Right cardiac atrium (tissue), 5 donors: ENCODE measurements at regions not wholly inside any gene's neighbourhood (a gene's known extent, or its start where the extent isn't known, plus 50 kb on each side); places are given as distances from the start of the nearest gene placed in this dataset.
A peak's percentile ranks its signal among the peaks of the same experiment; 100 is the strongest.

ENCODE experiments used
- ATAC-seq, 2 donors: fragments of 200-7000 bp; cut with Tn5 transposase; one replicate each; pipeline versions ENCODE4 v1.8.0 to v1.9.1; 2020; ENCODE audit warnings: moderate library complexity in 2 of 2, mild to moderate bottlenecking in 1 of 2
- DNase-seq, 3 donors: peaks; one replicate each; pipeline ENCODE4 v3.0.0-alpha.2; 2020
- H3K27ac ChIP-seq: one replicate; pipeline ENCODE4 v1.5.1; 2013; ENCODE audit warnings: mild to moderate bottlenecking, low read length, control low read depth, moderate library complexity
- H3K27me3 ChIP-seq: one replicate; pipeline ENCODE4 v1.6.1; 2013; ENCODE audit not compliant: control insufficient read depth, insufficient read depth
- H3K4me1 ChIP-seq: one replicate; pipeline ENCODE4 v1.6.1; 2013; ENCODE audit warnings: low read length; ENCODE audit not compliant: control insufficient read depth, insufficient read depth
- H3K4me3 ChIP-seq: one replicate; pipeline ENCODE4 v1.5.1; 2013; ENCODE audit warnings: low read length, control low read depth
- H3K9me3 ChIP-seq: one replicate; pipeline ENCODE4 v1.6.1; 2013; ENCODE audit warnings: low read length; ENCODE audit not compliant: control insufficient read depth
- WGBS: extraction: QIAGEN DNeasy Blood & Tissue Kit; methylation state at CpG from one replicate; pipeline ENCODE4 v1.1.7; 2013; 5-methylcytosine and 5-hydroxymethylcytosine counted together
- intact Hi-C, 4 donors: fragments of 100-400 bp; cut with DNase I; formaldehyde crosslinking; loops; one replicate each; pipeline versions ENCODE4 v1.11.0 to v1.14.0; 2022 to 2023
- donor health status: healthy with polysubstance abuse.
- donor health status: DM: no; HTN: yes; CAD: no.
- donor health status: DM: no; HTN: no; CAD: no.
- donor health status: DM: no; HTN: yes; CAD: no; lungs with severe emphysema.
- donor health status: DM: yes; HTN: yes; CAD: no.

DNA sequence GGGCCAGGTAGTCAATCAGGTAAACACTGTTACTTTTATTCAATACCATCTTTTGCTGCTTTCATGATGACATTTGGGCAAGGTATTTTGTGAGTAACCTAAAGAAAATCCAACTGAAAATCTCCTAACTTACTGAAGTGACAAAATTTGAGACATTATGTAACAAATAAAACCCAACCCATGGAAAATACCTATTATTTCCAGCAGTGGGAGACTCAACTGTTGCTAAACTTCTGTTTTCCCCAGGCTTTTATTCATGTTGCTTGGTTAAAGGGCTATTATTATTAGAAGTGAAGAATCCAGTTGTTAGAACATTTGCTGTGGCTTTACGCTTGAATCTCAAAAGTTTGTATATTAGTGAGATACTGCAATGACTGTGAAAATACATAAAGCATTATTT lies 215.9 kb downstream of the MDFIC start:
- no peaks in the 10 kb centered on the region for H3K27me3 ChIP-seq
- no peaks in the 10 kb centered on the region for H3K9me3 ChIP-seq
- no peak for DNase-seq
- intact Hi-C loops = no loop called here
- H3K4me1 ChIP-seq = no peaks in the 10 kb centered on the region
- no peak for ATAC-seq
- no peak overlapping the region for H3K27ac ChIP-seq
- WGBS = 100% methylated on average over 1 of the region's 1 CpG
- H3K4me3 ChIP-seq = no peak overlapping the region

DNA sequence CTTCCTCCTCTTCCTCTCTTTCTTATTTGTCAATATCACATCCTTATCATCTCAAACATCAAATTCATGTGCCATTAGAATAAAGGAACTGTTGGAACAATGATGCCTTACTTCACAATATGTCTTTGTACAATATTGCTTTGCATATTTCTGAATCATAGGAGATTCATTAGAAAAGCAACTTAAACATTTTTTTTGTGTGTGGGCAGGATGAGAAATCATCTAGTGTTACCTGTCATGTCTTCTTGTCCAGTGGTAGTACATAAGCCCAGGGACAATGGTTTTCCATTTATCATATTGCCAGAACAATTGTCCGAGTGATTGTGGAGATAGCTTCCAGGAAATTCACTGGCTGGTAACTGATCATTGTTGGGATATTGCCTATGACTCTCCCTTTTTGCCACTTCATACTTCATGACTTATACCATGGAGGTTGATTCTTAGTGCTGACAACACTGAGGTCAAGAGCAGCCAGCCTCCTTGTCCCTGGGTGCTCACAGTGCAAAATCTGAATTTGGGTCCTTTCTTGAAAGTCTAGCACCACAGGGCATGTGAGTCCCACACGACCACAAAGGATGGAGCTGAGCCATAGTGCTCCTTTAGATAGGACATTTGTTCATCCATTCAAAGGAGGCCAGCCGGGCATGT lies 215.0 kb downstream of the MDFIC start:
- Histone ChIP-seq H3K27me3 (no peaks in the 10 kb centered on the region), H3K4me1 (no peaks in the 10 kb centered on the region), H3K27ac (no peak overlapping the region), H3K9me3 (no peaks in the 10 kb centered on the region), H3K4me3 (no peak overlapping the region)
- DNase-seq (no peak), ATAC-seq (no peak)
- 80% methylated on average over 3 of the region's 3 CpGs for WGBS
- intact Hi-C loops = no loop called here

DNA sequence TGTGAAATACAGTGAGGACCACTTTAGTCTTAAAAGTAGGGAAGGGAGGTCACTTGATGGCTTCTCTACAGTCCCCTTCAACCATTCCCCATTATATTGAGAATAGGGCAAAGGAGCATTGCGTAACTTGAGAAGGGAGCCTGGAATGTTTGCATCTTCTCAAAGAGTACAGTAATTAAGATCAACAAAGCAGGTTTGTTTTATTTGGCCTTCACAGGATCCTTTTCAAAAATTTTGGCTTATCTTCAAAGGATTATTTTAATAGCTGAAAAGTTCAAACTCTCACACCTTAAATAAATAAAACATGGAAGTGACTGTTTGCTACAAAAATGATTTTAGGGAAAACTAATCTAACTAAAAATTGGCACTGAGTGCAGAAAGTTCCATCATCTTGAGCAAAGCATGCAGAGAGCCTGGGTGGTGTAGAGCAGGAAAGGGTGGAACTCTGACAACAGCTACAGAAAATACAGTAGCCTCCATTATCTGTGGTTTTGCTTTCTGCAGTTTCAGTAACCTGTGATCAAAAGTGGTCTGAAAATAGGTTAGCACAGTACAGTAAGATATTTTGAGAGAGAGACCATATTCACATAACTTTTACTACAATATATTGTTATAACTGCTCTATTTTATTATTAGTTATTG lies 214.0 kb downstream of the MDFIC start:
- H3K4me1 ChIP-seq = no peaks in the 10 kb centered on the region
- H3K27me3 ChIP-seq = no peaks in the 10 kb centered on the region
- intact Hi-C loops = no loop called here
- no peak overlapping the region for H3K4me3 ChIP-seq
- no peaks in the 10 kb centered on the region for H3K9me3 ChIP-seq
- H3K27ac ChIP-seq = no peak overlapping the region
- DNase-seq = no peak
- peak in 1 of 2 donors; percentile 92 for ATAC-seq
- WGBS = 84% methylated on average over 1 of the region's 1 CpG

GRCh38 chr7:115135146-115135545 lies 213.3 kb downstream of the MDFIC start:
- Histone ChIP-seq H3K4me1 (no peaks in the 10 kb centered on the region), H3K27me3 (no peaks in the 10 kb centered on the region), H3K27ac (no peak overlapping the region), H3K4me3 (no peak overlapping the region), H3K9me3 (no peaks in the 10 kb centered on the region)
- intact Hi-C loops = no loop called here
- ATAC-seq = peak in 1 of 2 donors; percentile 86
- no peak for DNase-seq
- WGBS = 57% methylated on average over 4 of the region's 4 CpGs

GRCh38 chr7:115133248-115133647 lies 211.4 kb downstream of the MDFIC start:
- Histone ChIP-seq H3K27me3 (no peaks in the 10 kb centered on the region), H3K4me3 (no peak overlapping the region), H3K9me3 (no peaks in the 10 kb centered on the region), H3K4me1 (no peaks in the 10 kb centered on the region), H3K27ac (no peak overlapping the region)
- ATAC-seq (no peak), DNase-seq (no peak)
- 90% methylated on average over 5 of the region's 5 CpGs for WGBS
- intact Hi-C loops = no loop called here

DNA sequence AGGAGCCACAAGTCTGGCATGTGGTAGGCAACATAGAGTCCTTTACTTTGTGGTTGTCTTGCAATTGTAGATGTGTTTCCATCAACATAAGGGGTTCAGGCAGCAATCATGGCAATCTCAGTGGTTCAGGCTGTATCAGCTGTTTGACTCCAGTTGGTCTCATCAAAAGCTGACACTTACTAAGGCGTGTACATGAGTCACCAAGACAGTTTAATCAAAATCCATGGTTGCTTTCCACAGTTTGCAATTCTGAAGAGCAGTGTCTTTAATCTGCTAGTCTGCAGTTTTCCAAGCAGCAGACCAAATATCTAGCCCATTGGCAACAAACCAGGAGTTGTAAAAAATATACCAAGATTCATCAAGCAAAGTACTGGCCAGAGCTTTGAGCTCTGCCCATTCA lies 210.2 kb downstream of the MDFIC start:
- no peaks in the 10 kb centered on the region for H3K4me1 ChIP-seq

GRCh38 chr7:115128154-115128553 lies 206.3 kb downstream of the MDFIC start:
- ATAC-seq = no peak
- intact Hi-C loops = no loop called here
- WGBS = 93% methylated on average over 2 of the region's 2 CpGs
- DNase-seq = no peak
- H3K27me3 ChIP-seq = no peaks in the 10 kb centered on the region
- no peak overlapping the region for H3K27ac ChIP-seq
- H3K4me1 ChIP-seq = no peaks in the 10 kb centered on the region
- H3K9me3 ChIP-seq = no peaks in the 10 kb centered on the region
- no peak overlapping the region for H3K4me3 ChIP-seq

More for the DNA sequence above, 210.2 kb downstream of the MDFIC start:
- Histone ChIP-seq H3K4me3 (no peak overlapping the region), H3K27me3 (no peaks in the 10 kb centered on the region), H3K27ac (no peak overlapping the region), H3K9me3 (no peaks in the 10 kb centered on the region)
- WGBS = 93% methylated on average over 1 of the region's 1 CpG
- no peak for ATAC-seq
- no peak for DNase-seq
- intact Hi-C loops = no loop called here

DNA sequence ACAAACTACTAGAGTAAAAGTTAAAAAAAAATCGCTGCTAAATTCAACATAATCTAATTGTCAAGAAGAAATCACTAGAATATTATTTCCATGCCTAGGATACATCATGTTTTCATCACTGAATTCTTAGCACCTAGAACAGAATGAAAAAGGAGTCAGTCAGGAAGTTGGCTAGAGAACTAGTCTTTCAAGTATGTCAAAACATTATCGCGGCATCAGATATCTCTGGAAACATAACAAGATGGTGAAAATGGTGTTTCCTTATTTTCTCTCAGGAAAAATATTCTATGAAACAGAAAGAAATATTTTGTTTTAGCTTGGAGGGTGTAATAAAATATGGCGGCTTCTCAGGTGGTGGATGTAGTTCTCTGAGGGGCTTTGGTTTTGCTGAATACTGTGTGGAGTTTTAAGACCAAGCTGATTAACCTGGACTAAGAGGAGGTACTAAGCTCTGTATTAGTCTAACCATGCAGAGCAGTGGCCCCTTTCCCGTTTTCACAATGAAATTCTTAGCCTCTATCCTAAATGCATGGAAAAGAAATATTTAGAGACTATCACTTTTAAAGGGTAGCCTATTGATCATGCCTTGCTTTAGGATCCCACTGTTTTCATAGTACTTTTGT lies 205.6 kb downstream of the MDFIC start:
- DNase-seq (no peak), ATAC-seq (no peak)
- H3K27ac ChIP-seq = no peak overlapping the region
- H3K27me3 ChIP-seq = no peaks in the 10 kb centered on the region
- no peaks in the 10 kb centered on the region for H3K9me3 ChIP-seq
- H3K4me1 ChIP-seq = no peaks in the 10 kb centered on the region
- 72% methylated on average over 5 of the region's 5 CpGs for WGBS
- intact Hi-C loops = no loop called here
- H3K4me3 ChIP-seq = no peak overlapping the region

DNA sequence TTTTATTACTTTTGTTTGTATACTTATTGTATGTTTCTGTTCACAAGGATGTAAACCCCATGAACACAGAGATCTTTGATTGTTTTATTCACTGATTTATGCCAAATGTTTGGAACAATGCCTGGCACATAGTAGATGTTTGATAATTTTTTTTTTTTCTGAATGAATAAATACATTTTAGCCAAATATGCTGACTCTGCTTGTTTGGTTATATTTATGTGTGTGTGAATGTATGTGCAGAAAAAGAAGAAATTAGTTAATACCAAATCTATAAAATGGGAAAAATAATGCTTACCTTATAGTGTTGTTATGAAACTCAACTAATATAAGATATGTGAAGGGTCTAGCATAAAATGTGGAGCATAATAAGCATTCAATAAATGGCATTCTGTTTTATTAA lies 203.9 kb downstream of the MDFIC start:
- Histone ChIP-seq H3K4me3 (no peak overlapping the region), H3K27ac (no peak overlapping the region), H3K9me3 (no peaks in the 10 kb centered on the region), H3K27me3 (no peaks in the 10 kb centered on the region), H3K4me1 (no peaks in the 10 kb centered on the region)
- intact Hi-C loops = no loop called here
- no peak for ATAC-seq
- no peak for DNase-seq

GRCh38 chr7:115125312-115125711 lies 203.4 kb downstream of the MDFIC start:
- intact Hi-C loops = no loop called here
- no peaks in the 10 kb centered on the region for H3K4me1 ChIP-seq
- WGBS = 75% methylated on average over 3 of the region's 3 CpGs

GRCh38 chr7:115124409-115124939 lies 202.6 kb downstream of the MDFIC start:
- Histone ChIP-seq H3K27ac (no peak overlapping the region), H3K4me3 (no peak overlapping the region), H3K4me1 (no peaks in the 10 kb centered on the region), H3K27me3 (no peaks in the 10 kb centered on the region), H3K9me3 (no peaks in the 10 kb centered on the region)
- DNase-seq = peak in 2 of 3 donors; percentile 30 to 37
- peak; percentile 86 for ATAC-seq
- intact Hi-C loops = no loop called here

More at GRCh38 chr7:115125312-115125711, 203.4 kb downstream of the MDFIC start:
- H3K4me3 ChIP-seq = no peak overlapping the region
- ATAC-seq (no peak), DNase-seq (no peak)
- H3K27me3 ChIP-seq = no peaks in the 10 kb centered on the region
- no peak overlapping the region for H3K27ac ChIP-seq
- H3K9me3 ChIP-seq = no peaks in the 10 kb centered on the region
